Thyroid gland (tissue), 4 donors: ENCODE measurements at regions not wholly inside any gene's neighbourhood (a gene's known extent, or its start where the extent isn't known, plus 50 kb on each side); places are given as distances from the start of the nearest gene placed in this dataset.

Source experiments
- POLR2A ChIP-seq, 2 donors: fragments of 450-650 bp; IDR thresholded peaks; one replicate each; pipeline ENCODE4 v1.6.1; 2017; ENCODE audit warnings: antibody characterized with exemption in 2 of 2, mild to moderate bottlenecking in 2 of 2, moderate library complexity in 1 of 2
- TF ChIP-seq, protein P1 (sequence below), 6 experiments: fragments of 200-600 bp in 3 of 6; fragments of 450-650 bp in 3 of 6; sonication (generic) in 3 of 6; IDR thresholded peaks; one replicate each; pipeline ENCODE4 v1.5.1; 2016 to 2019; ENCODE audit warnings: antibody characterized with exemption in 6 of 6, mild to moderate bottlenecking in 2 of 6, inconsistent platforms in 1 of 6, moderate library complexity in 1 of 6

DNA sequence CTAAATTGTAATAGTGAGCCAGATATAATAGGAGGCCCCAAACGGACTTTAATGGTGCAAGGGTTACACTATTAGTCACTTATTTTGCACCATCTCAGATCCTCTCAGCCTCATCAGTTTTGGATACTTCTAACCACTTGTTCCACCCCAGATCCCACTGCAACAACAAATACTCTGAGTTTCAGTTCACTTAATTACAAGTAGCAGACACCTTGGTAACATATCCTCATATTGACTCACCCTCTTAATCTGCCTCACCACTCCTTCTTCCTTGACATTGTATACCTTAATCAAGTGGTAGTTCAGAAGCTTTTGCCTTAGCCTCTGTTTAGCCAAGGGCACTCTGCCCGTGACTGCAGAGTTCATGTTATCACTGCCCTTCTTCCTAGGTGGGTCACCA lies 256.1 kb upstream of the UBASH3B start:
- TF ChIP-seq POLR2A (IDR thresholded peaks at IDR 0.05), result no peak
- TF ChIP-seq, protein P1, sequence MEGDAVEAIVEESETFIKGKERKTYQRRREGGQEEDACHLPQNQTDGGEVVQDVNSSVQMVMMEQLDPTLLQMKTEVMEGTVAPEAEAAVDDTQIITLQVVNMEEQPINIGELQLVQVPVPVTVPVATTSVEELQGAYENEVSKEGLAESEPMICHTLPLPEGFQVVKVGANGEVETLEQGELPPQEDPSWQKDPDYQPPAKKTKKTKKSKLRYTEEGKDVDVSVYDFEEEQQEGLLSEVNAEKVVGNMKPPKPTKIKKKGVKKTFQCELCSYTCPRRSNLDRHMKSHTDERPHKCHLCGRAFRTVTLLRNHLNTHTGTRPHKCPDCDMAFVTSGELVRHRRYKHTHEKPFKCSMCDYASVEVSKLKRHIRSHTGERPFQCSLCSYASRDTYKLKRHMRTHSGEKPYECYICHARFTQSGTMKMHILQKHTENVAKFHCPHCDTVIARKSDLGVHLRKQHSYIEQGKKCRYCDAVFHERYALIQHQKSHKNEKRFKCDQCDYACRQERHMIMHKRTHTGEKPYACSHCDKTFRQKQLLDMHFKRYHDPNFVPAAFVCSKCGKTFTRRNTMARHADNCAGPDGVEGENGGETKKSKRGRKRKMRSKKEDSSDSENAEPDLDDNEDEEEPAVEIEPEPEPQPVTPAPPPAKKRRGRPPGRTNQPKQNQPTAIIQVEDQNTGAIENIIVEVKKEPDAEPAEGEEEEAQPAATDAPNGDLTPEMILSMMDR (IDR thresholded peaks at IDR 0.05), result no peak
